HuH-7.5 (cell line): ENCODE measurements at regions not wholly inside any gene's neighbourhood (a gene's known extent, or its start where the extent isn't known, plus 50 kb on each side); places are given as distances from the start of the nearest gene placed in this dataset.

Experiments used
- DNase-seq: peaks from one replicate; pipeline ENCODE4 v3.0.0; 2011; ENCODE audit warnings: low spot score

- no peak for DNase-seq
These were observed 55.2 kb upstream of the TAGAP start for GRCh38 chr6:159099961-159100360.

DNA sequence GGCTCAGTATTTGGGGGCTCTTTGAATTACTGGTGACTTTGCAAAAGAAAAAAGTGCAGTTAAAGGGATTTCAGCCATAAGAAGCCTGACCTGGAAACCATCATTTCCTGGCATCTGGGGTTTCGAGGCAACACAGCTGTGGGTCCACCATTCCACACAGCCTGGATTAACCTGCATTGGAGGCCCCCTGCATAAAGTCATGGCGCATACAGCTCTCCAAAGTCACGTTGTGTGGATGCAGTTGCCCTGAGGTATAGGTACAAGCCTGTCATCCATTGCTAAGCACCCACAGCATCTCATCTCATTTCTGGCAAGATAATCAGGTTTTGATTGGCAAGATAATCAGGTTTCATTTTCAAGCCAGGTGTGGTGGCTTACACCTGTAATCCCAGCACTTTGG, 54.5 kb upstream of the TAGAP start:
- DNase-seq, result no peak

- no peak for DNase-seq
These were observed 53.9 kb upstream of the TAGAP start for GRCh38 chr6:159098636-159099106.

GRCh38 chr6:159097256-159097655, 52.5 kb upstream of the TAGAP start:
- no peak for DNase-seq

DNA sequence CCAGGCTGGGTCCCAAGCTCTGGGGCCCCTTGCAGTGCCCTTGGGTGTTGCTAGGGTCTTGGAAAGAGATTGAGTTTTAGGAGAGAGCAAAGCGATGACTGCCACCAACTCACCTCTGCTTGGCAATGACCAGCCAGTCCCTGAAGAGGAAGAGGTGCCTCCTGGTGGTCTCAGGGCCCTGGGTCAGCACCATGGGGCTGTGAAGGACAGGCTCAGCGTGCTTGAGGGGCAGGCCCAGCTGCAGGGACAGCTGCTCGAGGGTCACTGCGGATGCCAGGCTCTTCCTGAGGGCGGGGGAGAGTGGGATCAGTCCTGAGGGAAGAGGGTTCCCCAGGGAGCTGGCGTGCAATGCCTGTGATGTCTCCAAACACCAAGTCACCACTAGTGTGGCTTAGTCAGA, 50.8 kb upstream of the TAGAP start:
- no peak for DNase-seq

- no peak for DNase-seq
These were observed 49.9 kb upstream of the TAGAP start for GRCh38 chr6:159094444-159095252.
